C4-2B (cell line): ENCODE measurements at regions not wholly inside any gene's neighbourhood (a gene's known extent, or its start where the extent isn't known, plus 50 kb on each side); places are given as distances from the start of the nearest gene placed in this dataset.

Source experiments
- CTCF ChIP-seq: fragments of 450-650 bp; conservative IDR thresholded peaks from 2 replicates; pipeline ENCODE4 v1.5.1; 2017; ENCODE audit warnings: mild to moderate bottlenecking
- ZFX ChIP-seq: fragments of 450-650 bp; IDR thresholded peaks from 2 replicates; pipeline ENCODE4 v1.6.1; 2017

- TF ChIP-seq CTCF = no peak
- no peak for TF ChIP-seq ZFX
Measured at GRCh38 chr4:111999801-112000200, 145.5 kb upstream of the FAM241A start.
